Suprapubic skin (tissue), 4 donors: ENCODE measurements at regions not wholly inside any gene's neighbourhood (a gene's known extent, or its start where the extent isn't known, plus 50 kb on each side); places are given as distances from the start of the nearest gene placed in this dataset.

Experiments
- EP300 ChIP-seq: sonication (generic); formaldehyde crosslinking; IDR thresholded peaks from one replicate; pipeline ENCODE4 v1.6.1; 2017; ENCODE audit warnings: antibody characterized with exemption
- POLR2A ChIP-seq, 2 donors: fragments of 450-650 bp; IDR thresholded peaks; one replicate each; pipeline ENCODE4 v1.6.1; 2017; ENCODE audit warnings: antibody characterized with exemption in 2 of 2, mild to moderate bottlenecking in 2 of 2, moderate library complexity in 2 of 2
- POLR2AphosphoS5 ChIP-seq, 3 donors: sonication (generic); formaldehyde crosslinking; IDR thresholded peaks; one replicate each; pipeline ENCODE4 v1.6.1; 2017; ENCODE audit warnings: antibody characterized with exemption in 3 of 3
- TF ChIP-seq, protein P1 (sequence below), 2 donors: fragments of 200-600 bp in 1 of 2; fragments of 450-650 bp in 1 of 2; sonication (generic) in 1 of 2; IDR thresholded peaks; one replicate each; pipeline ENCODE4 v1.5.1; 2016 to 2019; ENCODE audit warnings: antibody characterized with exemption in 2 of 2, mild to moderate bottlenecking in 1 of 2, moderate library complexity in 1 of 2

DNA sequence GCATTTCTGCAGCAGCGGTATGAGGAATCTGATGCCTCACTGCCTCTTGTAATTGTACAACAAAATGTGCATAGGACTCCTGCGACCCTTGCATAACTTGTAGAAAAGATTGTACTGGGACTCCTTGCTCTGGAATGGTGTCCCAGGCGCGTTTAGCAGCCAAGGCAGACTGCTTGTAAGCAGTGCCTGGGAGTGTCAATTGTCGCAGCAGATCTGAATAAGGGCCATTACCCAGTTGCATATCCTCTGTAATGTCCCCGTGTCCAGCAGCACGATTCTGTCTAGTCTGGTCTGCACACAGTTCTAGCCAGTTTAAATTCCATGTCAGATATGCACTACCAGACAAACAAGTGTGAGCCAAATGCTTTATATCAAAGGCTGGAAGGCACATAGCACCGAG, 70.7 kb upstream of the BTN3A2 start:
- TF ChIP-seq, protein P1, sequence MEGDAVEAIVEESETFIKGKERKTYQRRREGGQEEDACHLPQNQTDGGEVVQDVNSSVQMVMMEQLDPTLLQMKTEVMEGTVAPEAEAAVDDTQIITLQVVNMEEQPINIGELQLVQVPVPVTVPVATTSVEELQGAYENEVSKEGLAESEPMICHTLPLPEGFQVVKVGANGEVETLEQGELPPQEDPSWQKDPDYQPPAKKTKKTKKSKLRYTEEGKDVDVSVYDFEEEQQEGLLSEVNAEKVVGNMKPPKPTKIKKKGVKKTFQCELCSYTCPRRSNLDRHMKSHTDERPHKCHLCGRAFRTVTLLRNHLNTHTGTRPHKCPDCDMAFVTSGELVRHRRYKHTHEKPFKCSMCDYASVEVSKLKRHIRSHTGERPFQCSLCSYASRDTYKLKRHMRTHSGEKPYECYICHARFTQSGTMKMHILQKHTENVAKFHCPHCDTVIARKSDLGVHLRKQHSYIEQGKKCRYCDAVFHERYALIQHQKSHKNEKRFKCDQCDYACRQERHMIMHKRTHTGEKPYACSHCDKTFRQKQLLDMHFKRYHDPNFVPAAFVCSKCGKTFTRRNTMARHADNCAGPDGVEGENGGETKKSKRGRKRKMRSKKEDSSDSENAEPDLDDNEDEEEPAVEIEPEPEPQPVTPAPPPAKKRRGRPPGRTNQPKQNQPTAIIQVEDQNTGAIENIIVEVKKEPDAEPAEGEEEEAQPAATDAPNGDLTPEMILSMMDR (IDR thresholded peaks at IDR 0.05): no peak
- TF ChIP-seq POLR2AphosphoS5 (IDR thresholded peaks at IDR 0.05): no peak
- TF ChIP-seq POLR2A (IDR thresholded peaks at IDR 0.05): no peak
- no peak for TF ChIP-seq EP300
